H9 (cell line): ENCODE measurements at regions not wholly inside any gene's neighbourhood (a gene's known extent, or its start where the extent isn't known, plus 50 kb on each side); places are given as distances from the start of the nearest gene placed in this dataset.

Source experiments
- DNase-seq: peaks from one replicate; pipeline ENCODE4 v3.0.0-alpha.2; 2017
- H2AFZ ChIP-seq: one replicate; pipeline ENCODE4 v1.6.1; 2013; ENCODE audit warnings: mild to moderate bottlenecking, low read length, control low read depth, moderate library complexity
- H2AK5ac ChIP-seq: 2 replicates; pipeline ENCODE4 v1.6.1; 2013; ENCODE audit warnings: low read length, control low read depth, mixed read lengths; ENCODE audit not compliant: insufficient read length
- H2BK120ac ChIP-seq: one replicate; pipeline ENCODE4 v1.6.1; 2013; ENCODE audit warnings: low read depth, mild to moderate bottlenecking, low read length, control low read depth, inconsistent platforms; ENCODE audit not compliant: poor library complexity, severe bottlenecking
- H2BK12ac ChIP-seq: 2 replicates; pipeline ENCODE4 v1.6.1; 2013; ENCODE audit warnings: low read length, control low read depth, mixed read lengths, low read depth; ENCODE audit not compliant: insufficient read length
- H2BK15ac ChIP-seq: 2 replicates; pipeline ENCODE4 v1.6.1; 2013; ENCODE audit warnings: low read depth, low read length, control low read depth
- H2BK20ac ChIP-seq: one replicate; pipeline ENCODE4 v1.6.1; 2013; ENCODE audit warnings: low read depth, mild to moderate bottlenecking, low read length, control low read depth, inconsistent platforms; ENCODE audit not compliant: poor library complexity, severe bottlenecking
- H2BK5ac ChIP-seq: 2 replicates; pipeline ENCODE4 v1.6.1; 2013; ENCODE audit warnings: low read length, control low read depth, mixed read lengths; ENCODE audit not compliant: insufficient read length
- H3K14ac ChIP-seq: 2 replicates; pipeline ENCODE4 v1.6.1; 2013; ENCODE audit warnings: low read length, control low read depth; ENCODE audit not compliant: insufficient read depth
- H3K18ac ChIP-seq: 2 replicates; pipeline ENCODE4 v1.6.1; 2013; ENCODE audit warnings: low read depth, mild to moderate bottlenecking, mixed read lengths, low read length, control low read depth; ENCODE audit not compliant: insufficient read length
- H3K23ac ChIP-seq: 2 replicates; pipeline ENCODE4 v1.6.1; 2013; ENCODE audit warnings: low read length, control low read depth, mixed read lengths, low read depth; ENCODE audit not compliant: insufficient read length
- H3K23me2 ChIP-seq: 2 replicates; pipeline ENCODE4 v1.6.1; 2013; ENCODE audit warnings: low read depth, mild to moderate bottlenecking, mixed read lengths, low read length, control low read depth; ENCODE audit not compliant: insufficient read length, poor library complexity, severe bottlenecking
- H3K27ac ChIP-seq: 2 replicates; pipeline ENCODE4 v1.5.1; 2013; ENCODE audit warnings: low read length, control low read depth, mixed read lengths, low read depth; ENCODE audit not compliant: insufficient read length
- H3K27me3 ChIP-seq: 2 replicates; pipeline ENCODE4 v1.6.1; 2013; ENCODE audit warnings: low read length, control low read depth, inconsistent platforms; ENCODE audit not compliant: insufficient read depth
- H3K4ac ChIP-seq: 2 replicates; pipeline ENCODE4 v1.6.1; 2013; ENCODE audit warnings: low read depth, mild to moderate bottlenecking, control low read depth, inconsistent platforms, low read length, moderate library complexity
- H3K4me1 ChIP-seq: 2 replicates; pipeline ENCODE4 v1.6.1; 2013; ENCODE audit warnings: low read length, control low read depth, inconsistent platforms; ENCODE audit not compliant: insufficient read depth
- H3K4me2 ChIP-seq: 2 replicates; pipeline ENCODE4 v1.6.1; 2013; ENCODE audit warnings: low read length, control low read depth, mixed read lengths; ENCODE audit not compliant: insufficient read length, insufficient read depth
- H3K56ac ChIP-seq: 2 replicates; pipeline ENCODE4 v1.6.1; 2013; ENCODE audit warnings: low read depth, mild to moderate bottlenecking, mixed read lengths, low read length, control low read depth; ENCODE audit not compliant: insufficient read length
- H3K79me1 ChIP-seq: 2 replicates; pipeline ENCODE4 v1.6.1; 2013; ENCODE audit warnings: low read depth, mild to moderate bottlenecking, moderate library complexity, low read length, control low read depth, inconsistent platforms; ENCODE audit not compliant: insufficient read depth, poor library complexity, severe bottlenecking
- H3K79me2 ChIP-seq: 2 replicates; pipeline ENCODE4 v1.6.1; 2013; ENCODE audit warnings: low read length, control low read depth, inconsistent platforms; ENCODE audit not compliant: insufficient read depth
- H3K9ac ChIP-seq: 2 replicates; pipeline ENCODE4 v1.6.1; 2013; ENCODE audit warnings: low read length, control low read depth, mixed read lengths; ENCODE audit not compliant: insufficient read length; ENCODE audit errors: extremely low read depth
- H3K9me3 ChIP-seq: one replicate; pipeline ENCODE4 v1.6.1; 2013; ENCODE audit warnings: low read depth, low read length, inconsistent platforms; ENCODE audit not compliant: control insufficient read depth
- H3T11ph ChIP-seq: one replicate; pipeline ENCODE4 v1.6.1; 2013; ENCODE audit warnings: mild to moderate bottlenecking, low read length, control low read depth, inconsistent platforms
- H4K20me1 ChIP-seq: one replicate; pipeline ENCODE4 v1.6.1; 2013; ENCODE audit not compliant: control insufficient read depth, insufficient read length, insufficient read depth
- H4K5ac ChIP-seq: 2 replicates; pipeline ENCODE4 v1.6.1; 2013; ENCODE audit warnings: low read depth, mild to moderate bottlenecking, mixed read lengths, low read length, control low read depth; ENCODE audit not compliant: insufficient read length
- H4K8ac ChIP-seq: replicated peaks from 2 replicates; pipeline ENCODE4 v1.6.1; 2013; ENCODE audit warnings: low read length, control low read depth, mixed read lengths, low read depth; ENCODE audit not compliant: insufficient read length
- H4K91ac ChIP-seq: 2 replicates; pipeline ENCODE4 v1.6.1; 2013; ENCODE audit warnings: low read depth, mild to moderate bottlenecking, moderate library complexity, mixed read lengths, low read length, control low read depth; ENCODE audit not compliant: insufficient read length
- H3K27ac Mint-ChIP-seq, 3 experiments: 2 replicates in 2 of 3; 3 replicates in 1 of 3; pipeline ENCODE4 v1.8.0; 2020 to 2021; ENCODE audit warnings: mixed read lengths in 3 of 3, mild to moderate bottlenecking in 1 of 3, moderate library complexity in 1 of 3
- H3K27me3 Mint-ChIP-seq: 2 replicates; pipeline ENCODE4 v1.8.0; 2021; ENCODE audit warnings: low read depth, mild to moderate bottlenecking, moderate library complexity, mixed read lengths
- H3K36me3 Mint-ChIP-seq, 3 experiments: 2 replicates in 2 of 3; 3 replicates in 1 of 3; pipeline ENCODE4 v1.8.0; 2020 to 2021; ENCODE audit warnings: low read depth in 3 of 3, mixed read lengths in 3 of 3; ENCODE audit not compliant: insufficient read depth in 1 of 3
- H3K4me1 Mint-ChIP-seq, 2 experiments: 2 replicates each; pipeline ENCODE4 v1.8.0; 2020; ENCODE audit warnings: mixed read lengths in 2 of 2
- H3K4me3 Mint-ChIP-seq, 2 experiments: 2 replicates in 1 of 2; 3 replicates in 1 of 2; pipeline ENCODE4 v1.8.0; 2020 to 2021; ENCODE audit warnings: mild to moderate bottlenecking in 2 of 2, mixed read lengths in 2 of 2, moderate library complexity in 1 of 2
- H3K9me3 Mint-ChIP-seq, 2 experiments: 2 replicates in 1 of 2; 3 replicates in 1 of 2; pipeline ENCODE4 v1.8.0; 2020; ENCODE audit warnings: mild to moderate bottlenecking in 2 of 2, mixed read lengths in 2 of 2, moderate library complexity in 1 of 2
- WGBS: extraction: QIAGEN DNeasy Blood & Tissue Kit; methylation state at CpG from one replicate; pipeline ENCODE4 v1.1.7; 2013; ENCODE audit warnings: missing lambda C conversion rate, low lambda C conversion rate, mixed read lengths; ENCODE audit not compliant: insufficient read length; ENCODE audit errors: extremely low coverage; 5-methylcytosine and 5-hydroxymethylcytosine counted together
- TF ChIP-seq, protein P1 (sequence below): fragments of 200-600 bp; sonication (generic); conservative IDR thresholded peaks from 3 replicates; pipeline ENCODE4 v1.8.0; 2021; ENCODE audit warnings: antibody characterized with exemption, mild to moderate bottlenecking

DNA sequence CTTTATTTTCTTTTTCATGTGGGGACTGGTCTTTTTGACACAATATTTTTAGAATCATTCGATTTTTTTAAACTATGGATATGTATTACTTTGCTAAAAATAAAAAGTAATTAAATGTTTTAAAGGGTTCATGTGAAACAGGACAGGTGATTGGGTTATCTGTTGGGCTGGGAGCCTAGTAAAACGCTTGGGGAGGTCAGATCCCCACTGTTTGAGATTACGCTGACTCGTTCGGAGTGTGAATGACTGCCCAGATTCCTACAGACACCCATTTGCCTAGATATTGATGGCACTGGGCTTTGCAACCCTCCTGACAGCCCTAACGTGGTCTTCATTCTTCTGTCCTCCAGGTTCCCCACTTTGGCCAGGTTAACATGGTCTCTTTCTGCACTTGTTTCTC is 62.9 kb upstream of the UBASH3B start:
- no peaks in the 10 kb centered on the region for H3K36me3 Mint-ChIP-seq
- H4K5ac ChIP-seq: no peak overlapping the region
- no peak overlapping the region for H2BK120ac ChIP-seq
- no peaks in the 10 kb centered on the region for H3K23me2 ChIP-seq
- H2BK5ac ChIP-seq: no peak overlapping the region
- H4K91ac ChIP-seq: no peak overlapping the region
- TF ChIP-seq, protein P1, sequence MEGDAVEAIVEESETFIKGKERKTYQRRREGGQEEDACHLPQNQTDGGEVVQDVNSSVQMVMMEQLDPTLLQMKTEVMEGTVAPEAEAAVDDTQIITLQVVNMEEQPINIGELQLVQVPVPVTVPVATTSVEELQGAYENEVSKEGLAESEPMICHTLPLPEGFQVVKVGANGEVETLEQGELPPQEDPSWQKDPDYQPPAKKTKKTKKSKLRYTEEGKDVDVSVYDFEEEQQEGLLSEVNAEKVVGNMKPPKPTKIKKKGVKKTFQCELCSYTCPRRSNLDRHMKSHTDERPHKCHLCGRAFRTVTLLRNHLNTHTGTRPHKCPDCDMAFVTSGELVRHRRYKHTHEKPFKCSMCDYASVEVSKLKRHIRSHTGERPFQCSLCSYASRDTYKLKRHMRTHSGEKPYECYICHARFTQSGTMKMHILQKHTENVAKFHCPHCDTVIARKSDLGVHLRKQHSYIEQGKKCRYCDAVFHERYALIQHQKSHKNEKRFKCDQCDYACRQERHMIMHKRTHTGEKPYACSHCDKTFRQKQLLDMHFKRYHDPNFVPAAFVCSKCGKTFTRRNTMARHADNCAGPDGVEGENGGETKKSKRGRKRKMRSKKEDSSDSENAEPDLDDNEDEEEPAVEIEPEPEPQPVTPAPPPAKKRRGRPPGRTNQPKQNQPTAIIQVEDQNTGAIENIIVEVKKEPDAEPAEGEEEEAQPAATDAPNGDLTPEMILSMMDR: no peak
- H2BK12ac ChIP-seq: no peak overlapping the region
- H3K4me1 Mint-ChIP-seq: peaks cover 8 to 9% of the 10 kb centered on the region in 2 experiments
- H3K4me3 Mint-ChIP-seq: no peak overlapping the region
- H3K4me1 ChIP-seq: no peaks in the 10 kb centered on the region
- H2AFZ ChIP-seq: no peak overlapping the region
- no peak overlapping the region for H3K14ac ChIP-seq
- WGBS: no CpG with 5 or more reads among the region's 6 CpGs
- H3K56ac ChIP-seq: no peak overlapping the region
- no peak overlapping the region for H3K23ac ChIP-seq
- no peaks in the 10 kb centered on the region for H3K9me3 ChIP-seq
- H3K4ac ChIP-seq: no peak overlapping the region
- no peaks in the 10 kb centered on the region for H3K79me1 ChIP-seq
- no peak overlapping the region for H2AK5ac ChIP-seq
- H3K4me2 ChIP-seq: no peak overlapping the region
- no peak overlapping the region for H3K9ac ChIP-seq
- no peaks in the 10 kb centered on the region for H3K79me2 ChIP-seq
- H3K27ac ChIP-seq: no peak overlapping the region
- no peak for DNase-seq
- no peak overlapping the region for H3K18ac ChIP-seq
- no peaks in the 10 kb centered on the region for H3K27me3 ChIP-seq
- no peaks in the 10 kb centered on the region for H4K20me1 ChIP-seq
- no peak overlapping the region for H2BK20ac ChIP-seq
- H3K27ac Mint-ChIP-seq: no peak overlapping the region
- no peak overlapping the region for H4K8ac ChIP-seq
- H2BK15ac ChIP-seq: no peak overlapping the region
- H3K27me3 Mint-ChIP-seq: no peaks in the 10 kb centered on the region; the same call in 1 of the 2 replicates
- H3T11ph ChIP-seq: no peak overlapping the region
- no peaks in the 10 kb centered on the region for H3K9me3 Mint-ChIP-seq
